ENCODE measurements at regions not wholly inside any gene's neighbourhood (a gene's known extent, or its start where the extent isn't known, plus 50 kb on each side); places are given as distances from the start of the nearest gene placed in this dataset.

GRCh38 chr15:69828181-69828828 lies 269.4 kb downstream of the TLE3 start:
- DNase-seq = no peak

- no peak for DNase-seq
These were observed 267.7 kb downstream of the TLE3 start for GRCh38 chr15:69829974-69830373.

GRCh38 chr15:69830430-69830829 lies 267.3 kb downstream of the TLE3 start:
- no peak for DNase-seq

- DNase-seq = no peak
These were observed 266.8 kb downstream of the TLE3 start for GRCh38 chr15:69830876-69831275.

- no peak for DNase-seq
These were observed 263.4 kb downstream of the TLE3 start for GRCh38 chr15:69834267-69834666.

- no peak for DNase-seq
These were observed 263.0 kb downstream of the TLE3 start for GRCh38 chr15:69834761-69835160.

GRCh38 chr15:69836048-69836447 lies 261.7 kb downstream of the TLE3 start:
- DNase-seq = no peak

- DNase-seq = no peak
These were observed 261.0 kb downstream of the TLE3 start for GRCh38 chr15:69836526-69837230.

GRCh38 chr15:69838338-69838737 lies 259.4 kb downstream of the TLE3 start:
- no peak for DNase-seq

GRCh38 chr15:69838994-69839393 lies 258.7 kb downstream of the TLE3 start:
- DNase-seq = no peak

- peak; percentile 72 for DNase-seq
These were observed 256.4 kb downstream of the TLE3 start for GRCh38 chr15:69841113-69841828.

- no peak for DNase-seq
These were observed 254.9 kb downstream of the TLE3 start for GRCh38 chr15:69842851-69843250.

GRCh38 chr15:69843276-69843899 lies 254.3 kb downstream of the TLE3 start:
- DNase-seq = no peak

- no peak for DNase-seq
These were observed 253.8 kb downstream of the TLE3 start for GRCh38 chr15:69843900-69844304.

- no peak for DNase-seq
These were observed 252.6 kb downstream of the TLE3 start for GRCh38 chr15:69845159-69845558.

- no peak for DNase-seq
These were observed 250.1 kb downstream of the TLE3 start for GRCh38 chr15:69847625-69848024.

- no peak for DNase-seq
These were observed 249.6 kb downstream of the TLE3 start for GRCh38 chr15:69848096-69848495.

GRCh38 chr15:69848551-69849231 lies 249.0 kb downstream of the TLE3 start:
- no peak for DNase-seq

- DNase-seq = no peak
These were observed 248.5 kb downstream of the TLE3 start for GRCh38 chr15:69849232-69849610.

GRCh38 chr15:69852482-69852881 lies 245.2 kb downstream of the TLE3 start:
- no peak for DNase-seq

- DNase-seq = no peak
These were observed 244.8 kb downstream of the TLE3 start for GRCh38 chr15:69852916-69853315.

GRCh38 chr15:69853544-69853951 lies 244.2 kb downstream of the TLE3 start:
- no peak for DNase-seq

- no peak for DNase-seq
These were observed 243.7 kb downstream of the TLE3 start for GRCh38 chr15:69854001-69854400.

Data from NCI-H1048 (cell line).